ENCODE measurements at regions not wholly inside any gene's neighbourhood (a gene's known extent, or its start where the extent isn't known, plus 50 kb on each side); places are given as distances from the start of the nearest gene placed in this dataset.

DNA sequence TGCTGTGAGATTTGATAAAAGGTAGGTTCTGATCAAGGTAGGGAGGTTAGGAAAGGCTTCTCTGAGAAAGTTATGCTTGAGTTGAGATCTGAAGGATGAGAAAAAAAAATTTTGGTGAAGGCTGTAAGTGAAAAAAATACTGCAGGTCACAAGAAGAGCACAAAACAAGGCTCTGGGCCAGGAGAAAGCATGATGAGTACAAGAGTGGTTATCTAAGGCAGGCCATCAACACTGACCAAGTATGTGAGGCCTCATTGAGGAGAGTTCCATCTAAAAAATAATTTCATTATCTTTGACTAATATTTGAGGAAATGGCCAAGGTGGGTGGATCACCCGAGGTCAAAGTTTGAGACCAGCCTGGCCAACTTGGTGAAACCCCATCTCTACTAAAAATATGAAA is 71.6 kb upstream of the SLC4A4 start:
- TF ChIP-seq, protein P1, sequence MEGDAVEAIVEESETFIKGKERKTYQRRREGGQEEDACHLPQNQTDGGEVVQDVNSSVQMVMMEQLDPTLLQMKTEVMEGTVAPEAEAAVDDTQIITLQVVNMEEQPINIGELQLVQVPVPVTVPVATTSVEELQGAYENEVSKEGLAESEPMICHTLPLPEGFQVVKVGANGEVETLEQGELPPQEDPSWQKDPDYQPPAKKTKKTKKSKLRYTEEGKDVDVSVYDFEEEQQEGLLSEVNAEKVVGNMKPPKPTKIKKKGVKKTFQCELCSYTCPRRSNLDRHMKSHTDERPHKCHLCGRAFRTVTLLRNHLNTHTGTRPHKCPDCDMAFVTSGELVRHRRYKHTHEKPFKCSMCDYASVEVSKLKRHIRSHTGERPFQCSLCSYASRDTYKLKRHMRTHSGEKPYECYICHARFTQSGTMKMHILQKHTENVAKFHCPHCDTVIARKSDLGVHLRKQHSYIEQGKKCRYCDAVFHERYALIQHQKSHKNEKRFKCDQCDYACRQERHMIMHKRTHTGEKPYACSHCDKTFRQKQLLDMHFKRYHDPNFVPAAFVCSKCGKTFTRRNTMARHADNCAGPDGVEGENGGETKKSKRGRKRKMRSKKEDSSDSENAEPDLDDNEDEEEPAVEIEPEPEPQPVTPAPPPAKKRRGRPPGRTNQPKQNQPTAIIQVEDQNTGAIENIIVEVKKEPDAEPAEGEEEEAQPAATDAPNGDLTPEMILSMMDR (IDR thresholded peaks at IDR 0.05; ENCODE audit: low read length), result no peak
- TF ChIP-seq EZH2 (IDR thresholded peaks at IDR 0.05; ENCODE audit: borderline replicate concordance, low read length), result no peak

All from OCI-LY1 (cell line).